ENCODE measurements at regions not wholly inside any gene's neighbourhood (a gene's known extent, or its start where the extent isn't known, plus 50 kb on each side); places are given as distances from the start of the nearest gene placed in this dataset.
"Not testable (repeated sequence)": the region's sequence is repeated elsewhere in the genome, so short reads cannot be mapped to it uniquely, and the experiment has no call there.

DNA sequence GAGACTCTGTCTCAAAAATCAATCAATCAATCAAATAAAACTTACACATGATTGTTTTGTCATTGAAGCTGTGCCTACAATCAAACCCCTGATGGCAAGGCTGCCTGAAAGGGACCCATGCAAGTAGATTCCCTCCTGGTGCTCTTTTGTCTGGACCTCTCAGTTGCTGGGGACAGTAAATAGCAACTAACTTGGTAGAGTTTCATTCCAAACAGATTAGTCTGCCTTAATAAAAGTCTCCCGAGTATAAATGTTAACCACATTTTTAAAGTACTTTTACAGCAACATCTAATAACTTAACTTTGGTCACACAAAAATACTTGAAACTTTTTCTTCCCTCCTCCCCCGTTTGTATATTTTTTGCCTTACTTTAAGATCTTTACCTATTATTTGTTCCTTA is 105.5 kb downstream of the FEM1C start:
- DNase-seq (ENCODE audit: low read depth in 2 of 2) = no peak

DNA sequence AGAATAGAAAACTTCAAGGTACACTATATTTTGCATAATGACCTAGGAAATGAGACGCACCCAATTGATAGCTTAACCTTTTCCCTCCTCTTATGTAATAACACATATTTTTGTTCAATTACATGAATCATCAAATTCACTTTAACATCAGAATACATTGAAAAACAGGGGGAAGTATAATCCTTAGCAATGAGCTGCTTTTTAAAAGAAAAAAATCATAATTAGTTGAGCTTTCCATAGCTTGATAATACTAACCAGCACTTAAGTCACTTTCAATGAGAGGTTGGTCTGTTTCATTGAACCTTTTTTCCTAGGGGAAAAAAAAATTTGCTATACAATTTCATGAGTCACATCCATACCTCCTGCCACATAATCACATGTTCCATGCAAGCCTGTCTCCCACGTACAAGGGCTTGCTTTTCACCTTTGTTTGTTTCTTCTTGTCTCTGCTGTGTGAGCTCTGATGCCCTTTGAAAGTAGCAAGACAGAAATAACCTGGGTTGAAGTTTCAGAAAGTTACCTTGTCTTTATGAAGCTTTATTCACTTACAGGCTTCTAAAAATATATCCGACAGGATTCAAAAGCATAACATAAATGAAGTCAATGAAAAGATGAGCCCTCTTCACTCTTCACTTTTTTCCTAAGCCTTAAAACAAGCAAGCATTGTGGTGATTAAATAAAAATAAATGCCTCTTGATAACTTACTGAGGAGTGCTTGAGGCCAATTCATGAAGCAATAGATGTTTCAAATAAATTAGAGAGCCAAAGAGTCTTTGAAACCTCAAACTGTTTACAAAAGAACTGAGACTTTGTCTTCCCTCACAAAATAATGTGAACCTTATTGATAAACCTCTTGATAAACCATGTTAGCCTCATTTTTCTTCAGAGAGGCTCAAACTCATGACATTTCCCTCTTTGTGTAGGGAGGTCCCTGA is 108.5 kb downstream of the FEM1C start:
- DNase-seq (ENCODE audit: low read depth in 2 of 2) = no peak

DNA sequence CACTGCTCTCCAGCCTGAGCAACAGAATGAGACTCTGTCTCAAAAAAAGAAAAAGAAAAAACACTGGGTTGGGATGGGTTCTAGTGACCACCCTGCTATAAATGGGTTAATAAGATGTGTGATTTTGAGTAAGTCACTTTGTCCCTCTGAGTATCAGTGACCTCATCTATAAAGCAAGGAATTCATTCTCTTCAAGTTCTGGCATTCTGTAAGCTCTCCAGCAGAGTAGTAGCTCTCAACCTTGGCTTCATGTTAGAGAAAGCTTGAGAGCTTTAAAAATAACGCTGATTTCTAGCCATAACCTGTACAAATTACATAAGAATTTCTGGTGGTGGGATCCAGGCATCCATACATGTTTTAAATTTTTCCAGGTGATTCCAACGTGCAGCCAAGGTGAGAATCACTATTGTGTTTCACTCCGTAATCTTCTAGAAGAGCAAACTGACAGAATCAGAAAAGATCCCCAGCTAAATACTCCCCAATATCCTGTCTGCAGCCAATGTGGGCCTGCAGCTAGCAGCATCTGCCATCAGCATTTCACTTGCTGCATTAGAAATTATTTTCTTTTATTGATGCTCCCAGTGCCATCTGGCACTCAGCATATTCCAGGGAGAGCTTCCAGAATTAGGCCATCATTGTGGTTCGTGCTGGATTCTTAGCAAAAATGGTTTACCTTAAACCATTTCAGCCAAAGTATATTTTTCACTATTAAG is 109.4 kb downstream of the FEM1C start:
- no peak for DNase-seq (ENCODE audit: low read depth in 2 of 2)

DNA sequence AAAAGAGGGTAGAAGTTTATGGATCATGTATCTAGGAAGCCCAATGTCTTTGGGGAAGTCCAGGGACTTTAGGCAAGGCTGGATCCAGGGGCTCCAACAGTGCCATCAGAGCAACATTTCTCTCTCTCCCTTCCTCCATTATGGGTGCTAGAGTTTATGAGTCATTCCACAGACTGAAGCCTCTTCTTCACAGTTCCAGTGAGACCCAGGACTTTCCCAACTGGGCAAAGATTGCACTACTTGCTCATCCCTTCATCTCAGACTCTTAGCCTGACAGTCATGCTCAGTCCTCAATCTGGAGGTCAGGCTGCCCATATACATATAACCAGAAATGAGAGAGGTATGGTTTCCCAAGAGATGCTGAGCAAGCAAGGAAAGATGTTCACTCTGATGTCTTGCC is 110.7 kb downstream of the FEM1C start:
- DNase-seq (ENCODE audit: low read depth in 2 of 2) = no peak

DNA sequence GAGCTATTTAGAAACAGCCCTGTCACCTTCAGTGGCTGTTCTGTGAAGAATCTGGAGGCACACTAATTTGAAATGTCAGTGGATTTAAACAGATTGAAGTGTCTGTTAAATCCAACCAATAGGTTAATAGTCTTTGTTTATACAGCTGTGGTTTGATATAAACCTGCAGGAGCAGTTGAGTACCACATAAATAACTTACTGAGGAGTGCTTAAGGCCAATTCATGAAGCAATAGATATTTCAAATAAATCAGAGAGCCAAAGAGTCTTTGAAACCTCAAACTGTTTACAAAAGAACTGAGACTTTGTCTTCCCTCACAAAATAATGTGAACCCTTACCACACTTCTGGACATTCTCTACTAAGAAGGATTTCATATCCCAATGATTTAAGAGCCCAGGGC is 111.9 kb downstream of the FEM1C start:
- DNase-seq (ENCODE audit: low read depth in 2 of 2) = no peak

DNA sequence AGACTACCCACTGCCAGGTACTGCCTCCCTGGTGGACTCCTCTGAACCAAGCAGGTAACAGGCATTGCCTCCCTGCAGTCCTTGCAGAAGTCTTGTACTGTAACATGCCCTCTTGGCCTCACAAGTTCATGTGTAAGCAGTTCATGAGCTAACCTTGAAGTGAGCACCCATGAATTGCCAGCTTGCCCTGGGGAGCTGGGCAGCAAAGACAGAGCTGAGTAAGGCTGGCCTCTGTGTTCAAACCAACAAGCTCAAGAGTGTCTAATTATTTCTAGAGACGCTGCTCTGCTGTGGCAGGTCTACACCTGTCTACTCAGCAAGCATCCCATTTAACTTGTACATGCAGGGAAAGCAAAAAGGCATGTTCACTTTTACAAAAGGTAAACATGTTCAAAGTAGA is 113.5 kb downstream of the FEM1C start:
- DNase-seq (ENCODE audit: low read depth in 2 of 2) = no peak

DNA sequence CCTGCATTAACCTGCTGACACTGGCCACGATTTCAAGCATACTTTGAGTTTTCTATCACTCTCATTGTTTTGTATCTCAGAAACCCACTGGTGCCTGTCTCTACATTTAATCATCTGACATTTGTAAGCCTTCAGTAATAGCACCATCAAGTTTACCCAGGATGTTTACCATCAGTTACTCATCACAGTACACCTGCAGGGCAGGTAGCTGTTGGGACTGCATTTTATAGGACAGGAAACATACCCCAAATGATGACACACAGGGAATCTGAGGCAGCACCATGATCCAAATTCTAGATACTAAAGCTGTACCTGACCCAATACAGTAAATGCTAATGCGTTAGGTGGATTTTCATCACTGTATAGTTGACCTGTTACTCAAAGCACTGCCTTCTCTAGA is 114.2 kb downstream of the FEM1C start:
- DNase-seq (ENCODE audit: low read depth in 2 of 2) = no peak

DNA sequence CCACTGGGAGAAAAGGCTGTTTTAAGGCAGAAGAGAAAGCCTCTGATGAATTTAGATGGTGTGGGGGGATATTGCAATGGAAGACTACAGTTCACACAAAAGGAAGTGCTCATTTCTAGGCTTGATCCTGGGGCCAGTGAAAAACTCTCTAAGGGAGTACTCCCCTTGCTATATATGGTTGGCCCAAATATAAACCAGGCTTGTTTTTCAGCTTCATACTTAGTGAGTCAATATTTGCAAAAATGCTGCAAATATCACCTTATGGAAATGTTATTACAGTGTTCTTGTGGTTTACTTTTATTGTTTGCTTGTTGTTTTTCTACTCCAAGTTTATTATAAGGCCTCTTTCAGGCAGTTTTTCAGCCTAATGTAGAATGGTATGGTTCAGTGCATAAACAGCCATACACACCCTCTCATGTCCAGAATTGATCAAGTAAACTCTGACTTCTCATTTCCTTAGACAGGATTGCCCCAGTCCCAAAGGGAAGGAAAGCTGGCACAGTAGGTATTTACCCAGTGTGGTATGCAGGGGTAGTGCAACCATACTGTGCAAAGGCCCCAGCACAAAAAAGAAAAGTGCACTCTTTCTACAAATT is 115.1 kb downstream of the FEM1C start:
- no peak for DNase-seq (ENCODE audit: low read depth in 2 of 2)

DNA sequence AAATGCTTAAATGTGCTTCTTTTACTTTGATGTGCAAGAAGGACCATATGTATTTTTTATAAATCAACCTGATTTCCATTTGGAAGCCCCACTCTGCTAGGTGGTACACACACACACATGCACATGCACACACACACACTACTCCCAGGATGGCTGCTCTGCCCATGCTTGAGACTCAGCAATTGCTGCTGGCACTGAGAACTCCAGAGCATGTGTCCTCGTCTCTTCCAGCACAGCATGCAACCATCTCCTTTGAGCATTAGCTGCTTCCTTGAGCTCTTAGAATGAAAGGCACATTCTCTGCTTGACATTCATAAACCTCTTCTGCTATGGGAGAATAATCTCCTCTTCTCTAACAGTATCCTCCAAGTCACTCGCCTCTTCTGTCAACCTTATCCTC is 115.9 kb downstream of the FEM1C start:
- DNase-seq (ENCODE audit: low read depth in 2 of 2) = no peak

DNA sequence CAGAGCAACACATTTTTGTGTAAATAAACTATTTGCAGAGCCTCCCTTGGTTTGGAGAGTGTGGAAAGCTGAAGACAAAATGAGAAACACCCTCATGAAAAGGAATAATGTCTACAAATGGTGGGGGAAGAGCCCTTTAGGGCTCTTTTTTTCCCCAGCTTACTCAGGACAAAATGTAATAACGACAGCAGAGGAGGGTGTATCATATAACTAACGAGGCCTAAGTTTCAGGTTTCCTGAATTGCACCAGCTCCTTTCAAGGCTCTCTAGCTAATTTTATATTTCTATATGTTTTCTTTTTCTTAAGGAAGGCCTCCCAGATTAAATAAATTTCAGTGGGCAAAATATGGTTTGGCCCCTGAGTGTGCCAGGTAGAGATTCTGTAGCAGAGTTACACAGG is 116.3 kb downstream of the FEM1C start:
- DNase-seq (ENCODE audit: low read depth in 2 of 2) = no peak

DNA sequence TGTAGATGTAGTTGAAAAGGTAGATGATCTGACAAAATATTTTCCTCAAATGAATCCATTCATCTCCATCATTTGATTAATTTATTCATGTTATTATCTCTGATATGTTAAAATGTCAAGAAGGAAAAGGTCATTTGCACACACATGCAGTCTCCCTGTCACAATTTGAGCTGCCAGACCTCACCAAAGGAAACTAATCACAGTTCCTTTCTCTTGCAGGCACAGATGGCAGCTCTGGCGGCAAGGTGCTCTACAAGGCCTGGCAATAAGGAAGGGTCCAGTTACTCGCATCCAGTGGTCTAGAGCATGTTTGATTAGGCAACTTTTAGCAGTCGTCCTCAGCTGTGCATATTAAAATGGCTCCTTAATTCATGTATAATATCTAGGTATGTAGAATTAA is 120.1 kb downstream of the FEM1C start:
- DNase-seq (ENCODE audit: low read depth in 2 of 2) = no peak

DNA sequence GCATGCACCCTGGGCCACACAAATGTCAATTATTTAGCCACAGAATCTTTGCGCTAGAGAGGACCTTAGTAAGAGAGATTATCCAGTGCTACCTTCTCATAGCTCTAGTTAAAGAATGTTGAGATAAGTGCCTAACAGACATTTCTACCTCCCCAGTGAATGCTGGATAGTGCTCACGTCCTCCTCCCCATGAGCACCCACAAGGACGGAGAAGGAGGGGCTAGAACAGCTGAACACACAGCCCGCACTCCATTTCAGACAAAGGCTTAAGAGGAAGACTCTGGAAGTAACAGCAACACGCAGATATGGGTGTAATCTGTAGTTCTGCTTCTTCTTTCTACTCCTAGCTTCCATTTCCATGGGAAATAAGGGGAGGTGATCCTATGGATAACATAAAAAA is 120.5 kb downstream of the FEM1C start:
- no peak for DNase-seq (ENCODE audit: low read depth in 2 of 2)

DNA sequence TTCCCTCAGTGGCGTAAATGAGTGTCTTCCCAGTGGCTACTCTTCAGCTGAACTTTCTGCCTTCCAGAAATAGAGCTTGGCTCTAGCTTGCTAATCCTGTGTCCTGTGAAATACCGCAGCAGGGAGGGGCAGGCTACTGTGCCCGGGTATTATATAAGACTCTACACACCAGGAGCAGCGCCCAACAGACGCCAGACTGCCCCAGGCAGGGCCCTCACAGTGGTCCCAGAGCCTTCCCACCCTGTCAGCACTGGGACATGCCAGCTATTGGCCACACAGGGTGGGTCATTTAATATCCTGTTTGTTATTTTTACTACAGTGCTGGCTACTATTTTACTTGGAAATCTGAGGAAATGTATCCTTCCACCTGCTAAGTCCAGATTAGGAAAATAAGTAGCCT is 121.0 kb downstream of the FEM1C start:
- no peak for DNase-seq (ENCODE audit: low read depth in 2 of 2)

DNA sequence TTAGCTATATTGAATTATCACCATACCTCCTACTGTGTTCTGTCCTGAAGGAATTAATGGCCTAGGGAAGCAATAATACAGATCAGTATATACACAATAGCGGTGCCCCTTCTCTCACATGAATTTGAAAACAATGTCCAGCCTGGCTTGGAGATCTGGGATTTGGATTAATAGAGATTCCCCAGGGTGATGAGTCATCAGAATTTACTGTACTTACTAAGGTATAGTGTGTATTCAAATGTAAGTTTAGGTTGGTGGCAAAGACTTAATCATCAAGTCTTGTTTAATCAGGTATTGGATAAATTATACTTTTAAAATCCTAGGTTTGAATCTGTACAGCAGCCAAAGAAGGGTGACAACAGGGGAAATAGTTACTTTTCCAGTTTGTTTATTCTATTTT is 121.5 kb downstream of the FEM1C start:
- no peak for DNase-seq (ENCODE audit: low read depth in 2 of 2)

DNA sequence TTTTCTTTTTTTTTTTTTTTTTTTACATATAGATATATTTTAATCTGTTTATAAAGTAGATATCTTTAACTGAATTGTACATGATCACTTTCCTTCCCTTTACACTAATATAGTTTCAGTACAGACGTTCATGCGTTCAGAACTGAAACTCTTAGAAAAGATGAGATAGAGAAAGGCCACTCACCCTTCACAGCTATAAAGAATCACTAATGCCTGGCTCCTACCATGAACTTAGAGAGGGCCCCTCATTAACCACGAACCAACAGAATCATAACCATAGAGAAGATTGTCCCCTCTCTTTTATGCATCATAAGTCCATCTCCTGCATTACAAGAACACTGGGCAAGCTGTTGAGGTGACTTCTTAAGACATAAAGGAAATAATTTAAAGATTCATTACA is 123.8 kb downstream of the FEM1C start:
- not testable (repeated sequence) for DNase-seq (ENCODE audit: low read depth in 2 of 2)

DNA sequence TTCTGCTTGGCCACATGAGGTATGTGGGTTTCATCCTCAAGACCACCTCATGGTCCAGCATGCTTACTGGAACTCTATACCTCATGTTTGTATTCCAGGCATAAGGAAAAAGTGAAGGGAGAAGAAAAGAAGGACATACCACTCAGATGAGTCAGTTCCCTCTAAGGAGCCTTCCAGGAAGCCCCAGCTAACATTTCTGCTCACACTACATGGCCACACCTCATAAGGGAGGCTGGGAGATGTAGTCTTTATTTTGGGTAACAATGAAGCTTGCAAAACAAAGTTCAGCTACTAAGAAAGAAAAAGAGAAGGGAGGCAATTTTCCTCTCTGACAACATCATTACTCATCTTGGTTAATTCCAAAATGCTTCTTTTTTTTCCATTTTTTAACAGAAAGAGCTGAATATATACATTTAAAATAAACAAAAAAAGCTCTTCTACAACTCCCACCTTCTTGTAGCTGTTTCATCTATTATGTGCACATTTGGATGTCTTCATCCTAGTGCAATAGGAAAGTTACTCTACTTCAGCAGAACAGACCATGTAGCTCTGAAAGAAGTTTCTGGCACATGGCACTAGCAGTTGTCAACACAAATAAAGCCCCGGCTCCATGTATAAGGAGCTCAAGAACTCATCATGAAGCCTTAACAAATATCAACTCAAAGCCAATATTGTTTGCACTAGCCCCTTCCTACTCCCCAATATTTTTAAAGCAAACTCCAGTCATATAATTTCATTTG is 123.6 kb upstream of the CCDC112 start:
- DNase-seq (ENCODE audit: low read depth in 2 of 2) = no peak

DNA sequence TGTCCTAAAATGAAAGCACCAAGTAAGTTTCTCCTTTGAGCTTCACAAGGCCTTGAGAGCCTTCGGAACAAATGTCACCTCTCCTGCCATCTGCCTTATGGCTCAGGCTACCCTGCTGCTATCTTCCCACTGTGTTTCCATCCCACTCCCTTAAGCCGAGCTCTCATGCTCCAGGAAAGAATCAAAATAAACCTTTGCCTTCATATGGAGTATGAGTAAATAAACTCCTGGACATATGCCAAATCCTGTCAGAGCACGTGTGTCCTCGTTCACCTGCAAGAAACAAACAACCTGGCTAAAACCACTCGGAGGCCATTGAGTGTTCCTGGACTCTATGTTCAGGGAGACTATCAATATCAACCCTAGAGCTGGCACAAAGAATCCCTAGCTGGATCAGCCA is 122.3 kb upstream of the CCDC112 start:
- no peak for DNase-seq (ENCODE audit: low read depth in 2 of 2)

DNA sequence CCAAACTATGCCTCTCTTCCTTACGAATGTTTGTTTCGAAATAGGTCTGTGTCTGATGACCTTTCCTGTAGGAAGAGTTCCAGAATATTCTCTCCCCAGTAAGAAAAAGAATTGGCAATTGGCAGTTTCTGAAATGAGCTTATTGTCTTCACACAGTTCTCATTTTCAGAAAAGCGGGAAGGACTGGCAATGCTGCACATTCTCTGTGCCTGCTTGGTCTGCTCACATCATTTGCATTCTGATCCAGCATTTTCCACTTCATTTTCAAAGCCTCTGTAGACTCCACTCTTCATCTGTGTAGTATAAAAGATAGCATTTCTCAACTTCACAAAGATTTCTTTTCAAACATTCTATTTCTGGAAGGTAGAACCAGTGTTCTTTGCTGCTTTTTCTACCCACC is 120.6 kb upstream of the CCDC112 start:
- DNase-seq (ENCODE audit: low read depth in 2 of 2) = no peak

DNA sequence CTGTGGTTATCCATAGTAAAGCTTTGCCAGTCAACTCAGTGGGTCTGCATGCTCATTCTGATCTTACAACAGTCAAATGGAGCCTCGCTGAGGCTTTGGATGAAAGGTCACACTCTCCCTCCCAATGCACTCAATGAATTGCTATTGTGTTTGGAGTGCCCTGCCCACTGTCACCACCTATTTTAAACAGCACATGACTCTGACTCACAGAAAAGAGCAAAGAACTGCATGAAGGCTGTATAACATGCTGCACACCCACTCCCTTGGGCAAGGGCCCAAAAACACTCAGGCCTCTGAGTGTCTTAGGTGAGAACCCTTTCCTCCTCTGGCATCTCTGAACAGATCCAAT is 118.7 kb upstream of the CCDC112 start:
- DNase-seq (ENCODE audit: low read depth in 2 of 2) = no peak

DNA sequence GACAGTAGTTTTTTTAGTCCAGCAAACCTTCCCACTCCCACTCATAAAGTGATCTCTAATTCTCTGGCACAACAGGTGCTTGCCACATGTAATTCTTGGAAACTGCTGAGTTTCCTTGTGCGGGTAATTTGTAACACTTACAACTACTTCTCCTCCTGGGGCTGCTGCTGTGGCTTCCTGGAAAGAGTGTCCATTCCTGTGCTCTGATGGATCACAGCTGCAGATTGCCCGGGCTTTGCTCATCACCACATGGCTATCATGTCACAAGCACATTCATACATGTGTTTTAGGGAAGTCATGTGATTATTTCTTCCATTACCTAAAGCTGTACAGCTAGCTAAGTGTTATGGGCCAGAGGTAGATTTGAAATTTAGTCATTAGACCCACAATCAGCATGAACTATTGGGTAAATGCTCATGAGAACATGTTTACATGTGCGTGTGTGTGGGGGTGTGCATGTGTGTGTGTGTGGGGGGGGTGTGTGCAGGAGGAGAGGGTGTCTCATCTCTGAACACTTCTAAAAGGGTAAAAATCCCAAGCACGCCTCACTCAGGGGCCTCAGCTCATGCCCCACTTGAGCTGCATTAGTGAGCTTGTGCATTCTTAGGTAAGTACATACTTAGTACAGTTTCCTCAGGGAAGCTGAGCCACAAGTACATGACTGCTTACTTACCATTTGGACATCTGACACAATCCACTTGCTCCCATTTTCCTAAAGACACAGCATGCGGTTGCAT is 118.1 kb upstream of the CCDC112 start:
- DNase-seq (ENCODE audit: low read depth in 2 of 2) = no peak

DNA sequence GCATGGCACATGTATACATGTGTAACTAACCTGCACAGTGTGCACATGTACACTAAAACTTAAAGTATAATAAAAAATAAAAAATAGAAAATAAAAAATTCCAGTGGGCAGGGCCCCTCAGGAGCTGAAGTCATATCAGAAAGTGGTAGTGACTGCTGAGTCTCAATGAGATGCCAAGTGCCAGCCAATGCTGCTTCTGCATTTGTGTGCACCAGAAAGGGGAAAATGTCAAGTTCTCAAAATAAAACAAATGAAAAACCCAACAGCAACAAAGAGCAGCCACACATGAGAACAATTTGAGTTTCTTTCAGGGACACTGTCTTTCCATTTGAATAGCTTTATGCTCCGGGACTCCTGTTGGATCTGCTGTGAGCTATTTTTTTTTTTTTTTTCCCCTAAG is 117.2 kb upstream of the CCDC112 start:
- DNase-seq (ENCODE audit: low read depth in 2 of 2) = no peak

DNA sequence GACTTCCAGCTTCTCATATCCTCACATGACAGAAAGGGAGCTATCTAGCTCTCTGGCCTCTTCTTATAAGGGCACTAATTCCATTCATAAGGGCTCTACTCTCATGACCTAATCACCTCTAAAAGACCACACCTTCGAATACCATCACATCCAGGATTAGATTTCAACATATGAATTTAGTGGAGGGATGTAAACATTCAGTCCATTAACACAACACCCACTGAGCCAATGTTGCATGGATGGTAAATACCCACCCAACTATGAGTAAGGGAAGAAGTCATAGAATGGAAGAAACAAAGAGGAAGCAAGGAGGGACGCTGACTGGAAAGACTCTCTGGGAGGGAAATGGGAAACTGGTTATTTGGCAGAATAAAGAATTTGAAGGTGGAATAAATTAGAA is 112.6 kb upstream of the CCDC112 start:
- no peak for DNase-seq (ENCODE audit: low read depth in 2 of 2)

Data from stimulated activated CD4-positive, alpha-beta T cell treated with anti-CD3 and anti-CD28 coated beads, Interleukin-4, amount 100 ng/mL, for 48 hours (primary cell).